ENCODE measurements at regions not wholly inside any gene's neighbourhood (a gene's known extent, or its start where the extent isn't known, plus 50 kb on each side); places are given as distances from the start of the nearest gene placed in this dataset.

GRCh38 chr14:53615252-53615651 is 341.4 kb downstream of the BMP4 start:
- Histone ChIP-seq H3K27me3 (ENCODE audit: insufficient read depth) (no peaks in the 10 kb centered on the region), H3K9me3 (no peaks in the 10 kb centered on the region), H4K20me1 (ENCODE audit: insufficient read depth) (no peaks in the 10 kb centered on the region), H3K79me2 (ENCODE audit: insufficient read depth) (no peaks in the 10 kb centered on the region), H3K36me3 (replicated peaks in 1 of 2; ENCODE audit: control insufficient read depth in 1 of 2, insufficient read depth in 2 of 2, low read length in 1 of 2) (no peaks in the 10 kb centered on the region), H3K9ac (no peak overlapping the region), H3K4me1 (ENCODE audit: control insufficient read depth in 1 of 2, insufficient read depth in 2 of 2, low read depth in 1 of 2, low read length in 1 of 2) (no peaks in the 10 kb centered on the region), H3K27ac (ENCODE audit: low read depth in 2 of 2, low read length in 1 of 2) (no peak overlapping the region), H3K4me3 (ENCODE audit: low read depth in 2 of 2, low read length in 1 of 2) (no peak overlapping the region), H3K9me2 (no peaks in the 10 kb centered on the region), H3K4me2 (no peak overlapping the region), H3F3A (replicated peaks; ENCODE audit: insufficient read depth) (no peaks in the 10 kb centered on the region), H2AFZ (ENCODE audit: low read depth) (no peak overlapping the region)
- no peak for DNase-seq
- 10% methylated on average over 3 of the region's 3 CpGs for WGBS (ENCODE audit: low lambda C conversion rate)
- CTCF ChIA-PET, result no interaction called here
- TF ChIP-seq USF2 (IDR thresholded peaks at IDR 0.05; ENCODE audit: borderline replicate concordance, low read depth, low read length), result no peak
- TF ChIP-seq ELF1 (IDR thresholded peaks at IDR 0.05), result no peak
- TF ChIP-seq, protein P1, sequence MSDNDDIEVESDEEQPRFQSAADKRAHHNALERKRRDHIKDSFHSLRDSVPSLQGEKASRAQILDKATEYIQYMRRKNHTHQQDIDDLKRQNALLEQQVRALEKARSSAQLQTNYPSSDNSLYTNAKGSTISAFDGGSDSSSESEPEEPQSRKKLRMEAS (IDR thresholded peaks at IDR 0.05; ENCODE audit: low read depth), result no peak
- TF ChIP-seq PBX3 (IDR thresholded peaks at IDR 0.05), result no peak
- no peak for TF ChIP-seq MEF2A (IDR thresholded peaks at IDR 0.05; ENCODE audit: borderline replicate concordance, low read depth)
- TF ChIP-seq SMC3 (IDR thresholded peaks at IDR 0.05; ENCODE audit: low read depth, low read length), result no peak
- POLR2A ChIA-PET, result no interaction called here

DNA sequence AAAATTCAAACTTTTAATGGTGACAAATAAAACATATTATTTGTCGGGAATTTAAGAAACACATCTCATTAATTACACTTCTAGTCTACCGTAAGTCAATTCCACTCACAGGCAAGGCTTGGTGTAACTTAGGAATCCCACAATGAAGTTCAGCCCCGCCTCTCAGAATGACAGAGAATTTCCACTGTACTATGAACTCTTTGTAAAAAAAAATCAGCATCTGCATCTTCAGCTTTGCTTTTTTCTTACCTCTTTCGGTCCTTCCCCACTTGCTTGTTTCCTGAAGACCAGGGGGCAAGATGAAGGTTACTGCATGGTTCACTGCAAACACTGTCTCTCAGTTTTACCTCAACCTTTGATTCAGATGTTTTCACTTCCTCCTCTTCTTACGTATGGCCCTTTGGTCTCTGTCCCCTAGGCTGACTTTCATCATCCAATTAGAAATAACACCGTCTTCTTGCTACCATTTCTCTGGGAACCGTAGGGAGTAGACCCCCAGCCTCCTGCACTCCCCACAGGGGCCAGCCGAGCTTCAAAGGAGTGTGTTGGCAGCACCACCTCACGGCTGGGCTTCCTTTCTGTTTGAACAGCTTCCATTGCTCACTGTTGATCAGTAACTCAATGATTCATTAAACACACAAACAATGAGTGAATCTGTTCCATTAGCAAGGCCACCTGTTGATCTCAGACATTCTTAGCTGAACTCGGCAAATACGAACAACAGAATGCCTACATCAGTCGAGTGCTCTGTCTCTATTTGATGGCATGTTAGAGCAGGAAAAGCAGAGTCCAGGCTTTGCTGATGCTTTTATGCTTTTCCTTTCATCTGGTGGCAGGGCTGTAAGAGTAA is 343.0 kb downstream of the BMP4 start:
- Histone ChIP-seq H3K79me2 (ENCODE audit: insufficient read depth) (no peaks in the 10 kb centered on the region), H2AFZ (ENCODE audit: low read depth) (no peak overlapping the region), H3K36me3 (replicated peaks in 1 of 2; ENCODE audit: control insufficient read depth in 1 of 2, insufficient read depth in 2 of 2, low read length in 1 of 2) (no peaks in the 10 kb centered on the region), H4K20me1 (ENCODE audit: insufficient read depth) (no peaks in the 10 kb centered on the region), H3K9me3 (no peaks in the 10 kb centered on the region), H3K27ac (ENCODE audit: low read depth in 2 of 2, low read length in 1 of 2) (no peak overlapping the region), H3K4me3 (ENCODE audit: low read depth in 2 of 2, low read length in 1 of 2) (no peak overlapping the region), H3K4me2 (no peak overlapping the region), H3K9me2 (no peaks in the 10 kb centered on the region), H3K27me3 (ENCODE audit: insufficient read depth) (no peaks in the 10 kb centered on the region), H3F3A (replicated peaks; ENCODE audit: insufficient read depth) (no peaks in the 10 kb centered on the region), H3K4me1 (ENCODE audit: control insufficient read depth in 1 of 2, insufficient read depth in 2 of 2, low read depth in 1 of 2, low read length in 1 of 2) (no peaks in the 10 kb centered on the region), H3K9ac (no peak overlapping the region)
- DNase-seq, result no peak
- ChIA-PET POLR2A (no interaction called here), CTCF (interaction anchor here (0.8 kb wide), 1 partner anchor 17 kb away, joined by 4 read pairs; no protein-coding TSS in a partner anchor)
- WGBS (ENCODE audit: low lambda C conversion rate), result 31% methylated on average over 12 of the region's 12 CpGs
- TF ChIP-seq, protein P2, sequence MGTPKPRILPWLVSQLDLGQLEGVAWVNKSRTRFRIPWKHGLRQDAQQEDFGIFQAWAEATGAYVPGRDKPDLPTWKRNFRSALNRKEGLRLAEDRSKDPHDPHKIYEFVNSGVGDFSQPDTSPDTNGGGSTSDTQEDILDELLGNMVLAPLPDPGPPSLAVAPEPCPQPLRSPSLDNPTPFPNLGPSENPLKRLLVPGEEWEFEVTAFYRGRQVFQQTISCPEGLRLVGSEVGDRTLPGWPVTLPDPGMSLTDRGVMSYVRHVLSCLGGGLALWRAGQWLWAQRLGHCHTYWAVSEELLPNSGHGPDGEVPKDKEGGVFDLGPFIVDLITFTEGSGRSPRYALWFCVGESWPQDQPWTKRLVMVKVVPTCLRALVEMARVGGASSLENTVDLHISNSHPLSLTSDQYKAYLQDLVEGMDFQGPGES (IDR thresholded peaks at IDR 0.05; ENCODE audit: low read depth, low read length), result no peak
- TF ChIP-seq FOSL2 (IDR thresholded peaks at IDR 0.05; ENCODE audit: borderline replicate concordance, low read depth) (no peak), REST (IDR thresholded peaks at IDR 0.05; ENCODE audit: low read depth, low read length) (no peak), MEF2A (IDR thresholded peaks at IDR 0.05; ENCODE audit: borderline replicate concordance, low read depth) (no peak), RFX5 (IDR thresholded peaks at IDR 0.05; ENCODE audit: low read length) (no peak), EZH2phosphoT487 (IDR thresholded peaks at IDR 0.05; ENCODE audit: borderline replicate concordance, low read depth) (no peak), TCF12 (IDR thresholded peaks at IDR 0.05) (no peak), RXRA (IDR thresholded peaks at IDR 0.05; ENCODE audit: borderline replicate concordance, low read depth) (no peak), JUND (IDR thresholded peaks at IDR 0.05) (no peak)
- TF ChIP-seq, protein P1 (IDR thresholded peaks at IDR 0.05; ENCODE audit: low read depth), result no peak
- TF ChIP-seq, protein P3, sequence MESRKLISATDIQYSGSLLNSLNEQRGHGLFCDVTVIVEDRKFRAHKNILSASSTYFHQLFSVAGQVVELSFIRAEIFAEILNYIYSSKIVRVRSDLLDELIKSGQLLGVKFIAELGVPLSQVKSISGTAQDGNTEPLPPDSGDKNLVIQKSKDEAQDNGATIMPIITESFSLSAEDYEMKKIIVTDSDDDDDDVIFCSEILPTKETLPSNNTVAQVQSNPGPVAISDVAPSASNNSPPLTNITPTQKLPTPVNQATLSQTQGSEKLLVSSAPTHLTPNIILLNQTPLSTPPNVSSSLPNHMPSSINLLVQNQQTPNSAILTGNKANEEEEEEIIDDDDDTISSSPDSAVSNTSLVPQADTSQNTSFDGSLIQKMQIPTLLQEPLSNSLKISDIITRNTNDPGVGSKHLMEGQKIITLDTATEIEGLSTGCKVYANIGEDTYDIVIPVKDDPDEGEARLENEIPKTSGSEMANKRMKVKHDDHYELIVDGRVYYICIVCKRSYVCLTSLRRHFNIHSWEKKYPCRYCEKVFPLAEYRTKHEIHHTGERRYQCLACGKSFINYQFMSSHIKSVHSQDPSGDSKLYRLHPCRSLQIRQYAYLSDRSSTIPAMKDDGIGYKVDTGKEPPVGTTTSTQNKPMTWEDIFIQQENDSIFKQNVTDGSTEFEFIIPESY (IDR thresholded peaks at IDR 0.05; ENCODE audit: borderline replicate concordance, low read depth), result no peak
